ENCODE measurements at regions not wholly inside any gene's neighbourhood (a gene's known extent, or its start where the extent isn't known, plus 50 kb on each side); places are given as distances from the start of the nearest gene placed in this dataset.

- WGBS, 2 donors: 63 to 69% methylated on average over 4 of the region's 4 CpGs
- DNase-seq (no peak), ATAC-seq (ENCODE audit: low FRiP score in 2 of 2) (no peak)
- no peaks in the 10 kb centered on the region for H3K36me3 ChIP-seq
- H3K9me3 ChIP-seq: no peaks in the 10 kb centered on the region
- no peak for TF ChIP-seq POLR2AphosphoS5 (IDR thresholded peaks at IDR 0.05)
- TF ChIP-seq CTCF (IDR thresholded peaks at IDR 0.05): no peak
- TF ChIP-seq POLR2A (IDR thresholded peaks at IDR 0.05): no peak
- no peak for TF ChIP-seq EP300 (IDR thresholded peaks at IDR 0.05)
- no peak overlapping the region for H3K4me3 ChIP-seq
- H3K4me1 ChIP-seq: peaks cover 0 to 8% (median 2%) of the 10 kb centered on the region in 4 donors
- no peak overlapping the region for H3K27ac ChIP-seq
- no peaks in the 10 kb centered on the region for H3K27me3 ChIP-seq
These were observed 112.5 kb upstream of the SH3BP4 start for GRCh38 chr2:234839285-234839684.

GRCh38 chr2:234836271-234836670 is 115.5 kb upstream of the SH3BP4 start:
- no peak for TF ChIP-seq EP300 (IDR thresholded peaks at IDR 0.05)
- TF ChIP-seq POLR2AphosphoS5 (IDR thresholded peaks at IDR 0.05): no peak
- no peak for TF ChIP-seq POLR2A (IDR thresholded peaks at IDR 0.05)
- no peak for TF ChIP-seq CTCF (IDR thresholded peaks at IDR 0.05)
- no peak for ATAC-seq (ENCODE audit: low FRiP score in 2 of 2)
- no peak for DNase-seq
- no peak overlapping the region for H3K27ac ChIP-seq
- H3K27me3 ChIP-seq: no peaks in the 10 kb centered on the region
- no peak overlapping the region for H3K4me3 ChIP-seq
- H3K36me3 ChIP-seq: no peaks in the 10 kb centered on the region
- 70 to 73% methylated on average over 5 of the region's 5 CpGs for WGBS, 2 donors
- peaks cover 0 to 8% (median 2%) of the 10 kb centered on the region in 4 donors for H3K4me1 ChIP-seq
- no peaks in the 10 kb centered on the region for H3K9me3 ChIP-seq

- WGBS, 2 donors: 70 to 72% methylated on average over 4 of the region's 4 CpGs
- TF ChIP-seq CTCF (IDR thresholded peaks at IDR 0.05) (no peak), POLR2AphosphoS5 (IDR thresholded peaks at IDR 0.05) (no peak), POLR2A (IDR thresholded peaks at IDR 0.05) (no peak), EP300 (IDR thresholded peaks at IDR 0.05) (no peak)
- H3K27ac ChIP-seq: no peak overlapping the region
These were observed 116.1 kb upstream of the SH3BP4 start for GRCh38 chr2:234835738-234836137.

GRCh38 chr2:234834228-234834923 is 117.4 kb upstream of the SH3BP4 start:
- H3K36me3 ChIP-seq: no peaks in the 10 kb centered on the region
- ATAC-seq (ENCODE audit: low FRiP score in 2 of 2): peak in 1 of 2 donors; percentile 55
- no peak for DNase-seq
- no peaks in the 10 kb centered on the region for H3K9me3 ChIP-seq
- 86 to 89% methylated on average over 7 of the region's 7 CpGs for WGBS, 2 donors
- no peak overlapping the region for H3K27ac ChIP-seq
- no peaks in the 10 kb centered on the region for H3K27me3 ChIP-seq
- no peaks in the 10 kb centered on the region for H3K4me1 ChIP-seq
- TF ChIP-seq POLR2AphosphoS5 (IDR thresholded peaks at IDR 0.05) (no peak), CTCF (IDR thresholded peaks at IDR 0.05) (no peak)
- H3K4me3 ChIP-seq: no peak overlapping the region

More at GRCh38 chr2:234835738-234836137, 116.1 kb upstream of the SH3BP4 start:
- Histone ChIP-seq H3K9me3 (no peaks in the 10 kb centered on the region), H3K27me3 (no peaks in the 10 kb centered on the region), H3K4me3 (no peak overlapping the region), H3K4me1 (peaks cover 0 to 8% (median 2%) of the 10 kb centered on the region in 4 donors), H3K36me3 (no peaks in the 10 kb centered on the region)
- ATAC-seq (ENCODE audit: low FRiP score in 2 of 2) (no peak), DNase-seq (no peak)

GRCh38 chr2:234830853-234831252 is 121.0 kb upstream of the SH3BP4 start:
- Histone ChIP-seq H3K4me3 (no peak overlapping the region), H3K27ac (no peak overlapping the region), H3K9me3 (no peaks in the 10 kb centered on the region), H3K36me3 (no peaks in the 10 kb centered on the region), H3K4me1 (no peaks in the 10 kb centered on the region), H3K27me3 (no peaks in the 10 kb centered on the region)
- WGBS, 2 donors: 82 to 88% methylated on average over 2 of the region's 2 CpGs
- ATAC-seq (ENCODE audit: low FRiP score in 2 of 2) (no peak), DNase-seq (no peak)
- TF ChIP-seq EP300 (IDR thresholded peaks at IDR 0.05): no peak
- TF ChIP-seq POLR2A (IDR thresholded peaks at IDR 0.05): no peak
- no peak for TF ChIP-seq CTCF (IDR thresholded peaks at IDR 0.05)
- TF ChIP-seq POLR2AphosphoS5 (IDR thresholded peaks at IDR 0.05): no peak
